IMR-90 (cell line): ENCODE measurements at regions not wholly inside any gene's neighbourhood (a gene's known extent, or its start where the extent isn't known, plus 50 kb on each side); places are given as distances from the start of the nearest gene placed in this dataset.

Source experiments
- ATAC-seq: fragments of 200-7000 bp; cut with Tn5 transposase; 2 replicates; pipeline ENCODE4 v1.9.1; 2020; ENCODE audit warnings: low read depth, mild to moderate bottlenecking, moderate library complexity
- BruUV-seq: library from RNA; stranded (reverse); fragments of 400-500 nt; replicated peaks from 2 replicates; lab custom pipeline; 2021; lab: Mats Ljungman, UMichigan
- CTCF ChIA-PET: fragments of 300-600 bp; formaldehyde crosslinking; extraction: SDS; loops from one replicate; lab custom pipeline; 2021; ENCODE audit warnings: antibody characterized with exemption; lab: Yijun Ruan, JAX
- POLR2A ChIA-PET: fragments of 300-600 bp; sonication (Branson Sonifier 250); formaldehyde crosslinking; loops from one replicate; lab custom pipeline; 2022; ENCODE audit warnings: antibody characterized with exemption; ENCODE audit not compliant: unreplicated experiment; lab: Charles Lee
- DNase-seq: peaks from one replicate; pipeline ENCODE4 v3.0.0; 2013
- H2AFZ ChIP-seq: replicated peaks from 2 replicates; pipeline ENCODE3; 2013; ENCODE audit warnings: low read length, mild to moderate bottlenecking; ENCODE audit not compliant: poor library complexity
- H2AK5ac ChIP-seq: 2 replicates; pipeline ENCODE4 v1.6.1; 2013; ENCODE audit warnings: low read depth, low read length, inconsistent platforms
- H2AK9ac ChIP-seq: replicated peaks from 2 replicates; pipeline ENCODE3; 2013; ENCODE audit warnings: mild to moderate bottlenecking, low read depth, low read length, moderate library complexity; ENCODE audit not compliant: poor library complexity
- H2BK120ac ChIP-seq: 2 replicates; pipeline ENCODE4 v1.6.1; 2013; ENCODE audit warnings: low read depth, low read length, inconsistent platforms
- H2BK15ac ChIP-seq: 3 replicates; pipeline ENCODE4 v1.6.1; 2013; ENCODE audit warnings: low read depth, low read length, inconsistent platforms
- H2BK20ac ChIP-seq: 2 replicates; pipeline ENCODE4 v1.6.1; 2013; ENCODE audit warnings: low read depth, mild to moderate bottlenecking, inconsistent platforms, low read length, moderate library complexity
- H2BK5ac ChIP-seq: 2 replicates; pipeline ENCODE4 v1.6.1; 2013; ENCODE audit warnings: mild to moderate bottlenecking, low read depth, low read length, inconsistent platforms; ENCODE audit not compliant: poor library complexity, severe bottlenecking
- H3K14ac ChIP-seq: replicated peaks from 2 replicates; pipeline ENCODE4 v1.6.1; 2013; ENCODE audit warnings: low read depth, low read length, inconsistent platforms
- H3K18ac ChIP-seq: 2 replicates; pipeline ENCODE4 v1.6.1; 2013; ENCODE audit warnings: low read depth, low read length, control low read depth
- H3K23ac ChIP-seq: 2 replicates; pipeline ENCODE4 v1.6.1; 2013; ENCODE audit warnings: low read depth, low read length, inconsistent platforms
- H3K27ac ChIP-seq: 2 replicates; pipeline ENCODE4 v1.5.1; 2013; ENCODE audit warnings: mild to moderate bottlenecking, control low read depth, low read length; ENCODE audit not compliant: insufficient read depth
- H3K27me3 ChIP-seq: 2 replicates; pipeline ENCODE4 v1.6.1; 2013; ENCODE audit warnings: low read length; ENCODE audit not compliant: control insufficient read depth, insufficient read depth
- H3K36me3 ChIP-seq: 2 replicates; pipeline ENCODE4 v1.6.1; 2013; ENCODE audit warnings: low read length, mixed read lengths; ENCODE audit not compliant: control insufficient read depth, insufficient read depth
- H3K4ac ChIP-seq: 2 replicates; pipeline ENCODE4 v1.6.1; 2013; ENCODE audit warnings: low read depth, low read length, inconsistent platforms
- H3K4me1 ChIP-seq: 2 replicates; pipeline ENCODE4 v1.6.1; 2013; ENCODE audit warnings: low read length, mixed read lengths; ENCODE audit not compliant: control insufficient read depth, insufficient read depth
- H3K4me2 ChIP-seq: 2 replicates; pipeline ENCODE4 v1.6.1; 2013; ENCODE audit warnings: low read depth, mild to moderate bottlenecking, control low read depth, low read length, moderate library complexity
- H3K4me3 ChIP-seq: 2 replicates; pipeline ENCODE4 v1.5.1; 2013; ENCODE audit warnings: low read depth, mild to moderate bottlenecking, control low read depth, low read length, moderate library complexity; ENCODE audit not compliant: insufficient read depth
- H3K56ac ChIP-seq: 2 replicates; pipeline ENCODE4 v1.6.1; 2013; ENCODE audit warnings: low read length, inconsistent platforms; ENCODE audit not compliant: insufficient read depth; ENCODE audit errors: extremely low read depth
- H3K79me1 ChIP-seq, 2 experiments: 2 replicates each; pipeline ENCODE4 v1.6.1; 2013; ENCODE audit warnings: low read length in 2 of 2, inconsistent platforms in 1 of 2, low read depth in 1 of 2
- H3K9ac ChIP-seq: 2 replicates; pipeline ENCODE4 v1.6.1; 2013; ENCODE audit warnings: low read depth, low read length, control low read depth
- H3K9me1 ChIP-seq: 2 replicates; pipeline ENCODE4 v1.6.1; 2013; ENCODE audit warnings: low read length, inconsistent platforms; ENCODE audit not compliant: insufficient read depth
- H3K9me3 ChIP-seq: 2 replicates; pipeline ENCODE4 v1.6.1; 2013; ENCODE audit warnings: low read length; ENCODE audit not compliant: control insufficient read depth, insufficient read depth
- H4K20me1 ChIP-seq: 2 replicates; pipeline ENCODE4 v1.6.1; 2013; ENCODE audit warnings: low read length, inconsistent platforms; ENCODE audit not compliant: insufficient read depth
- H4K5ac ChIP-seq: 2 replicates; pipeline ENCODE4 v1.6.1; 2013; ENCODE audit warnings: mild to moderate bottlenecking, low read depth, low read length, control low read depth
- H4K8ac ChIP-seq, 2 experiments: 2 replicates each; pipeline ENCODE4 v1.6.1; 2013; ENCODE audit warnings: low read depth in 2 of 2, low read length in 2 of 2, control low read depth in 1 of 2, inconsistent platforms in 1 of 2
- H4K91ac ChIP-seq: 2 replicates; pipeline ENCODE4 v1.6.1; 2013; ENCODE audit warnings: low read depth, low read length, inconsistent platforms; ENCODE audit not compliant: insufficient read depth
- CTCF ChIP-seq: conservative IDR thresholded peaks from 2 replicates; pipeline ENCODE4 v1.5.1; 2012; ENCODE audit warnings: mild to moderate bottlenecking, low read depth, low read length, improper control_type of control experiment
- ELK1 ChIP-seq: fragments of 150-350 bp; IDR thresholded peaks from 2 replicates; pipeline ENCODE4 v1.6.1; 2016; ENCODE audit warnings: low read depth, mild to moderate bottlenecking, low read length, moderate library complexity, borderline replicate concordance
- FOS ChIP-seq: fragments of 150-350 bp; IDR thresholded peaks from 2 replicates; pipeline ENCODE4 v1.6.1; 2016; ENCODE audit warnings: low read depth, low read length
- POLR2A ChIP-seq: IDR thresholded peaks from 2 replicates; pipeline ENCODE4 v1.6.1; 2012; ENCODE audit warnings: mild to moderate bottlenecking, low read depth, low read length
- RCOR1 ChIP-seq: IDR thresholded peaks from 2 replicates; pipeline ENCODE4 v1.6.1; 2012; ENCODE audit warnings: mild to moderate bottlenecking, low read length, improper control_type of control experiment; ENCODE audit not compliant: insufficient replicate concordance
- USF2 ChIP-seq: fragments of 150-350 bp; IDR thresholded peaks from 2 replicates; pipeline ENCODE4 v1.6.1; 2017; ENCODE audit warnings: mild to moderate bottlenecking, antibody characterized with exemption, low read length, low read depth
- WGBS, 2 experiments: methylation state at CpG; one replicate each; pipeline versions ENCODE4 v1.1.5 to v1.1.7; 2013; ENCODE audit warnings: missing lambda C conversion rate in 2 of 2; ENCODE audit not compliant: insufficient read length in 1 of 2; ENCODE audit errors: extremely low coverage in 2 of 2; 5-methylcytosine and 5-hydroxymethylcytosine counted together
- dilution Hi-C: fragments of 300-500 bp; cut with HindIII; formaldehyde crosslinking; loops from one replicate; pipeline ENCODE4 v1.14.3; 2018; ENCODE audit warnings: low sequenced_read_pairs; ENCODE audit not compliant: unreplicated experiment
- in situ Hi-C: fragments of 300-500 bp; cut with MboI; formaldehyde crosslinking; loops from 3 replicates; pipeline ENCODE4 v1.14.3; 2019; ENCODE audit warnings: low sequenced_read_pairs, inconsistent platforms, mixed read lengths
- intact Hi-C: fragments of 100-400 bp; cut with micrococcal nuclease; formaldehyde crosslinking; loops from 2 replicates; pipeline ENCODE4 v1.10.0; 2022

GRCh38 chr7:22659741-22660140, 67.3 kb upstream of the IL6 start:
- Histone ChIP-seq H3K9me3 (no peaks in the 10 kb centered on the region), H4K5ac (no peak overlapping the region; the same call in 1 of the 2 replicates), H3K9ac (no peak overlapping the region), H4K8ac (no peak overlapping the region), H2BK120ac (peak overlapping the region; percentile 36; the same call in 1 of the 2 replicates), H3K4me2 (no peak overlapping the region), H3K4me3 (no peak overlapping the region), H3K36me3 (no peaks in the 10 kb centered on the region), H2AK5ac (peak overlapping the region; percentile 73), H3K14ac (peak overlapping the region; percentile 46; the same call in 1 of the 2 replicates), H2BK5ac (no peak overlapping the region), H3K56ac (no peak overlapping the region), H2BK15ac (peak overlapping the region; percentile 60; the same call in 1 of the 3 replicates), H2BK20ac (peak overlapping the region; percentile 37; the same call in 1 of the 2 replicates), H2AFZ (no peak overlapping the region), H3K23ac (no peak overlapping the region), H3K4me1 (peaks cover 13% of the 10 kb centered on the region), H3K79me1 (0 out of 4 replicates have a peak, but pooled peaks cover 0 to 2% of the 10 kb centered on the region in 2 experiments), H3K4ac (peak overlapping the region; percentile 36; the same call in 1 of the 2 replicates), H4K20me1 (no peaks in the 10 kb centered on the region), H3K18ac (peak overlapping the region; percentile 37; the same call in 1 of the 2 replicates), H3K27ac (no peak overlapping the region), H2AK9ac (no peak overlapping the region), H4K91ac (peak overlapping the region; percentile 28; the same call in 1 of the 2 replicates), H3K27me3 (no peaks in the 10 kb centered on the region), H3K9me1 (peaks cover 8% of the 10 kb centered on the region)
- DNase-seq (no peak), ATAC-seq (no peak)
- POLR2A ChIA-PET, result no interaction called here
- in situ Hi-C loops, result no loop called here
- intact Hi-C loops, result loop anchor here (5.0 kb wide), 2 partner anchors 77 to 97 kb away; no protein-coding TSS in a partner anchor
- dilution Hi-C loops, result no loop called here
- CTCF ChIA-PET, result no interaction called here
- no TSS peak for BruUV-seq
- no peak for TF ChIP-seq USF2
- TF ChIP-seq ELK1, result no peak
- TF ChIP-seq FOS, result no peak
- TF ChIP-seq RCOR1, result no peak
- TF ChIP-seq CTCF, result no peak
- TF ChIP-seq POLR2A, result no peak
- 89% methylated on average over 3 of the region's 6 CpGs; no CpG with 5 or more reads in 1 of the 2 experiments for WGBS, 2 experiments
